HEK293 (cell line): ENCODE measurements at regions not wholly inside any gene's neighbourhood (a gene's known extent, or its start where the extent isn't known, plus 50 kb on each side); places are given as distances from the start of the nearest gene placed in this dataset.

Source experiments
- CTCF ChIP-seq: fragments of 450-650 bp; formaldehyde crosslinking; IDR thresholded peaks from 2 replicates; pipeline ENCODE4 v1.5.1; 2016; ENCODE audit warnings: missing biosample characterization, missing genetic modification characterization
- KLF9 ChIP-seq: fragments of 450-650 bp; formaldehyde crosslinking; IDR thresholded peaks from 2 replicates; pipeline ENCODE4 v1.5.1; 2016; ENCODE audit warnings: missing biosample characterization, missing genetic modification characterization, low read depth
- TCF7L2 ChIP-seq: IDR thresholded peaks from 2 replicates; pipeline ENCODE4 v1.6.1; 2011; ENCODE audit warnings: low read depth, mild to moderate bottlenecking, inconsistent platforms, low read length, moderate library complexity, borderline replicate concordance
- YY1 ChIP-seq: fragments of 450-650 bp; formaldehyde crosslinking; IDR thresholded peaks from 2 replicates; pipeline ENCODE4 v1.5.1; 2018; ENCODE audit warnings: missing biosample characterization, missing genetic modification characterization
- ZNF138 ChIP-seq: fragments of 450-650 bp; formaldehyde crosslinking; IDR thresholded peaks from 2 replicates; pipeline ENCODE4 v1.5.1; 2016; ENCODE audit warnings: missing biosample characterization, missing genetic modification characterization, borderline replicate concordance
- ZNF18 ChIP-seq: fragments of 450-650 bp; formaldehyde crosslinking; IDR thresholded peaks from 2 replicates; pipeline ENCODE4 v1.5.1; 2016; ENCODE audit warnings: missing biosample characterization, missing genetic modification characterization
- ZNF184 ChIP-seq: fragments of 450-650 bp; IDR thresholded peaks from 2 replicates; pipeline ENCODE4 v1.5.1; 2018; ENCODE audit warnings: missing biosample characterization, mild to moderate bottlenecking, missing genetic modification characterization
- ZNF2 ChIP-seq: fragments of 450-650 bp; formaldehyde crosslinking; IDR thresholded peaks from 2 replicates; pipeline ENCODE4 v1.5.1; 2016; ENCODE audit warnings: missing biosample characterization, missing genetic modification characterization
- ZNF302 ChIP-seq: fragments of 450-650 bp; formaldehyde crosslinking; IDR thresholded peaks from 2 replicates; pipeline ENCODE4 v1.5.1; 2016; ENCODE audit warnings: missing biosample characterization, missing genetic modification characterization, low read depth
- ZNF324 ChIP-seq: fragments of 450-650 bp; formaldehyde crosslinking; IDR thresholded peaks from 2 replicates; pipeline ENCODE4 v1.5.1; 2016; ENCODE audit warnings: missing biosample characterization, missing genetic modification characterization
- ZNF391 ChIP-seq: fragments of 450-650 bp; formaldehyde crosslinking; IDR thresholded peaks from 2 replicates; pipeline ENCODE4 v1.5.1; 2016; ENCODE audit warnings: low read depth, missing biosample characterization, missing genetic modification characterization, borderline replicate concordance
- ZNF423 ChIP-seq: fragments of 450-650 bp; formaldehyde crosslinking; IDR thresholded peaks from 2 replicates; pipeline ENCODE4 v1.5.1; 2016; ENCODE audit warnings: missing biosample characterization, missing genetic modification characterization
- ZNF624 ChIP-seq: fragments of 450-650 bp; formaldehyde crosslinking; IDR thresholded peaks from 2 replicates; pipeline ENCODE4 v1.5.1; 2017; ENCODE audit warnings: missing biosample characterization, missing genetic modification characterization

- TF ChIP-seq ZNF302 (no peak), YY1 (tag by site-specific recombination) (no peak), ZNF391 (no peak), CTCF (tag by site-specific recombination) (no peak), KLF9 (no peak), ZNF138 (tag by site-specific recombination) (no peak), ZNF2 (tag by site-specific recombination) (no peak), ZNF184 (tag by site-specific recombination) (no peak), ZNF624 (tag by site-specific recombination) (no peak), TCF7L2 (no peak), ZNF18 (tag by site-specific recombination) (no peak), ZNF423 (tag by site-specific recombination) (no peak), ZNF324 (tag by site-specific recombination) (no peak)
Measured at GRCh38 chr5:153895266-153895665, 143.4 kb downstream of the FAM114A2 start.
